ENCODE measurements at regions not wholly inside any gene's neighbourhood (a gene's known extent, or its start where the extent isn't known, plus 50 kb on each side); places are given as distances from the start of the nearest gene placed in this dataset.
"Not testable (repeated sequence)": the region's sequence is repeated elsewhere in the genome, so short reads cannot be mapped to it uniquely, and the experiment has no call there.

DNA sequence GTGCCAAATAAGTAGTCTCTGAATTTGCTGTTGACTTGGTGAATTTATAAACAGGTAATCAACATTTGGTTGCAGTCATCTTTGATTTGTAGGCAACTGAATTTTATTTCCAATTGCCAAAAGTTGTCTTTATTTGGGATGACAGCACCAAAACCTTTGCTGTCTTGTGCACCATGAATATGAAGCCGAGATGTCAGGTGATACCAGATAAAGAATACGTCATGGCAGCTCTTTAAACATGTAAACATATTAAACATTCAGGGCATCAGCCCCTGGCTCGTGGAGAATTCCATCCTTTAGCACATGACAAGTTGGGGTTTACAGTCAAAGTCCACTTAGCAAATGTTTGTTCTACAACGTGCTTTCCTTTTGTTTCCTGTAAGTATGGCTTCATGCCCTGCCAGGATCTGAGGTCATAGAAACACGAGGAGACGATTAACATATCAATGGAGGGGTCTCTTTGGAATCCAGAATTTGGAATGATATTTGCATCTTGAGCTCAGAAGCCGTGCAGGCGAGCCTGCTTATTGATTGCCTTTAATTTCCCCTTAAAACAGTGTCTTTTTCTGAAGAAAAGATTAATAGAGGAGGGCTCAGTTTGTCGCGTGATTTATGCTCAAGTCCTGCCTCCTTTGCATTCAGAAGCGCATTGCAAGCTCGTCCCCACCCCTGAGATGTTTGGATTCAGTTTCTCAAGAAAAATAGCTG lies 170.2 kb upstream of the ZNF217 start:
- in situ Hi-C loops (cut with MboI; ENCODE audit: low pct_unique_long_range_greater_than_20kb, low sequenced_read_pairs, unreplicated experiment): no loop called here
- TF ChIP-seq, protein P1, sequence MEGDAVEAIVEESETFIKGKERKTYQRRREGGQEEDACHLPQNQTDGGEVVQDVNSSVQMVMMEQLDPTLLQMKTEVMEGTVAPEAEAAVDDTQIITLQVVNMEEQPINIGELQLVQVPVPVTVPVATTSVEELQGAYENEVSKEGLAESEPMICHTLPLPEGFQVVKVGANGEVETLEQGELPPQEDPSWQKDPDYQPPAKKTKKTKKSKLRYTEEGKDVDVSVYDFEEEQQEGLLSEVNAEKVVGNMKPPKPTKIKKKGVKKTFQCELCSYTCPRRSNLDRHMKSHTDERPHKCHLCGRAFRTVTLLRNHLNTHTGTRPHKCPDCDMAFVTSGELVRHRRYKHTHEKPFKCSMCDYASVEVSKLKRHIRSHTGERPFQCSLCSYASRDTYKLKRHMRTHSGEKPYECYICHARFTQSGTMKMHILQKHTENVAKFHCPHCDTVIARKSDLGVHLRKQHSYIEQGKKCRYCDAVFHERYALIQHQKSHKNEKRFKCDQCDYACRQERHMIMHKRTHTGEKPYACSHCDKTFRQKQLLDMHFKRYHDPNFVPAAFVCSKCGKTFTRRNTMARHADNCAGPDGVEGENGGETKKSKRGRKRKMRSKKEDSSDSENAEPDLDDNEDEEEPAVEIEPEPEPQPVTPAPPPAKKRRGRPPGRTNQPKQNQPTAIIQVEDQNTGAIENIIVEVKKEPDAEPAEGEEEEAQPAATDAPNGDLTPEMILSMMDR (IDR thresholded peaks at IDR 0.05; ENCODE audit: extremely low read depth, insufficient read depth, missing control alignments): no peak
- DNase-seq (ENCODE audit: low spot score): no peak

DNA sequence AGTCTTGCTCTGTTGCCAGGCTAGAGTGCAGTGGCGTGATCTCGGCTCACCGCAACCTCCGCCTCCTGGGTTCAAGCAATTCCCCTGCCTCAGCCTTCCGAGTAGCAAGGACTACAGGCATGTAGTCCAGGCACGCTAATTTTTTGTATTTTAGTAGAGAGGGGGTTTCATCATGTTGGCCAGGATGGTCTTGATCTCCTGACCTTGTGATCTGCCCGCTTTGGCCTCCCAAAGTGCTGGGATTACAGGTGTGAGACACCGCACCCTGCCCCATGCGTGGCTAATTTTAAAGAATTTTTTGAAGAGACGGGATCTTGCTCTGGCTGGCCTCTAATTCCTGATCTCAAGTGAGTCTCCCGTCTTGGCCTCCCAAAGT lies 168.8 kb upstream of the ZNF217 start:
- DNase-seq (ENCODE audit: low spot score); in situ Hi-C loops (cut with MboI; ENCODE audit: low pct_unique_long_range_greater_than_20kb, low sequenced_read_pairs, unreplicated experiment): not testable (repeated sequence)

DNA sequence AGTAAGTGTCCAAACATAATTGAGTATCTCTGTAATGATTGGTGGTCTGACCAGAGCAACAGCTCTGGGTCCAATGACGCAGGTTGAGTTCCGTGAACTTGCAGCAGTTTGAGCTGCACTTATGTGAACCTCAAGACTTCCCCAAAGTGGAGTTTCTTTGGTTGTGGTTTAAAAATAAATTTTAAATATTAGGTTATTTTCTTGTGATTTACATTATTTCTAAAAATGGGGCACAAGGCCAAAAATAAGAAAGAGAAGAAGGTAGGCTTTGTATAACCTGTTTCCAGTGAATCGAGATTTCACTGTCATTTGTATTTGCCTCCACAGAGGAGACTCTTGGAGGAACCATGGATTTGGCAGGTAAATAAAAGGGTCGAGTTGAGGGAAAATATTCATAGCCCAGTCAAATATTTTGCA lies 166.4 kb upstream of the ZNF217 start:
- TF ChIP-seq, protein P1 (IDR thresholded peaks at IDR 0.05; ENCODE audit: extremely low read depth, insufficient read depth, missing control alignments): no peak
- DNase-seq (ENCODE audit: low spot score): peak; percentile 56
- in situ Hi-C loops (cut with MboI; ENCODE audit: low pct_unique_long_range_greater_than_20kb, low sequenced_read_pairs, unreplicated experiment): no loop called here

DNA sequence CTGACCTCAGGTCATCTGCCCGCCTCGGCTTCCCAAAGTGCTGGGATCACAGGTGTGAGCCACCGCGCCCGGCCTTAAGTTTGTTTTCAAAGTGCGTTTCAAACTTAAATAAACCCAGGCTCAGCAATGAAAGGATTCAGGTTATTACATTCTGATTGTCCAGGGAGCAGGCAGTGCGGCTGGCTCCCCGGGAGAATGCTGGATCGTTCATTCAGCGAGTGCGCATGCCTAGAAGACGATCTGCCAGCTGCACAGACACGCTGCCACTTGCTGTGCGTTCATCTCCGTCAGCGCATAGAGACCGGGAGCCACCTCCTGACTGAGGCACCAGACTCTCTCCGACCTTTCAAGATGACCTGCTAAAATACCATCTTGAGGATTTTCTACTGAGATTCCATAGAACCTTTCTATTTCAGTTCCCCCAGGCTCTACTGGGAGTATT lies 163.9 kb upstream of the ZNF217 start:
- in situ Hi-C loops (cut with MboI; ENCODE audit: low pct_unique_long_range_greater_than_20kb, low sequenced_read_pairs, unreplicated experiment): no loop called here
- TF ChIP-seq, protein P1 (IDR thresholded peaks at IDR 0.05; ENCODE audit: extremely low read depth, insufficient read depth, missing control alignments): no peak
- DNase-seq (ENCODE audit: low spot score): no peak

DNA sequence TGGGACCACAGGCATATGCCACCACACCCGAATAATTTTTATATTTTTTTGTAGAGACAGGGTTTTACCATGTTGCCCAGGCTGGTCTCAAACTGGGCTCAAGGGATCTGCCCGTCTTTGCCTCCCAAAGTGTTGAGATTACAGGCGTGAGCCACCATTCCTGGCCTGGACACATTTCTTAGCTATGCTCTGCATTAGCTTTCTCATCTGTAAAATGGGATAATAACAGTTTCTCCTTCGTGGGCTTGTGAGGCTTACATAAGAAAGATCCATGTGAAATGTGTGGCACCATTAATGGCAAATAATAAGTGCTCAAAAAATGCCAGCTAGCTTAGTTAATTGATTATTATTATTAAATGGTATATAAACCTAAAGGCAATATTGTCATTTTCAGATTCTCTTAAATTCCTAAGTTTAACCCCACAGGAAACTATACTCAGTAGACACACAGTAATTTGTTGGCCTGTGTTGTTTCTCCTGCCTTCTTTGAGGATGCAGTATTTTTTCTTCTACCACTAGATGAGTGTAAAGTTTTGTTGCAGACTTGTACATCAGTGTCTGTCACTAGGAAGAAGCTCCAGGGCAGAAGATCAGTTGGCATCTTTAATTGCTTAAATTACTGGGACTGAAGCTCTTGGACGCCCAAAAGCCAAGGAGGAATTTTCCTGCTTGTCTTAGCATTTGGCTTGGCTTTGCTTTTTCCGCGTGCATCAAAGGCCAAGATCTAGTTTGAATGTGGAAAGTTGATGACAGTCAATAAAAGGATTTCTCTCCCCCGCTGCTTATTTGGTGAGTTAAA lies 162.3 kb upstream of the ZNF217 start:
- TF ChIP-seq, protein P1 (IDR thresholded peaks at IDR 0.05; ENCODE audit: extremely low read depth, insufficient read depth, missing control alignments): no peak
- DNase-seq (ENCODE audit: low spot score): no peak
- in situ Hi-C loops (cut with MboI; ENCODE audit: low pct_unique_long_range_greater_than_20kb, low sequenced_read_pairs, unreplicated experiment): no loop called here

DNA sequence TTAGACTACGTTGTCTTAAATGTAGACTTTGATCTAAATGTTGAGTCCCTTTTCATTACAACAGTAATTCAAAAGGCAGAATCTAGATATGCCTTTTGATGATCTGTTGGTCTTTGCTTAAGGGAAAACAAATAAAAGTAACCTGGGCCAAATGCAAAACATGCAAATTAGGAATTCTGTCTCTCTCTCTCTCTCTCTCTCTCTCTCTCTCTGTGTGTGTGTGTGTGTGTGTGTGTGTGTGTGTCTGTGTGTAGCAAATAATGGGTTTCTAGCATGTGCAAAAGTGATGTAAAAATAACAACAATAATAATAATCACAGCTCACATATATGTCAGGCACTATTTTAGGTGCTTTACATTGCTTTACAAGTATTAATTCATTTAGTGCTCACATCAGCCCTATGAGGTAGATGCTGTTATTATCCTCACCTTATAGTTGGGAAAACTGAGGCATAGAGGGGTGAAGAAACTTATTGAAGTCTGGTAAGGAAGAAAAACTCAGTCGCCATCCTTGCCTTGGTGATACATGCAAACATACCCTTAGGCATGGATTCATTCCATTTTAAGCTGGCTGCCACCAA lies 160.3 kb upstream of the ZNF217 start:
- TF ChIP-seq, protein P1 (IDR thresholded peaks at IDR 0.05; ENCODE audit: extremely low read depth, insufficient read depth, missing control alignments): no peak
- in situ Hi-C loops (cut with MboI; ENCODE audit: low pct_unique_long_range_greater_than_20kb, low sequenced_read_pairs, unreplicated experiment): no loop called here
- DNase-seq (ENCODE audit: low spot score): no peak
